Memory B cell (primary cell): ENCODE measurements at regions not wholly inside any gene's neighbourhood (a gene's known extent, or its start where the extent isn't known, plus 50 kb on each side); places are given as distances from the start of the nearest gene placed in this dataset.
"Not testable (repeated sequence)": the region's sequence is repeated elsewhere in the genome, so short reads cannot be mapped to it uniquely, and the experiment has no call there.

Experiments
- ATAC-seq: fragments of 150-1000 bp; cut with Tn5 transposase; 2 replicates; pipeline ENCODE4 v1.10.0; 2021; ENCODE audit warnings: low read depth, mild to moderate bottlenecking, moderate library complexity
- DNase-seq, 2 donors: peaks; one replicate each; pipeline ENCODE4 v3.0.0; 2022; ENCODE audit warnings: low spot score in 2 of 2
- H3K27ac Mint-ChIP-seq: one replicate; pipeline ENCODE4 v1.8.0; 2022; ENCODE audit warnings: mild to moderate bottlenecking, moderate library complexity, mixed read lengths
- H3K27me3 Mint-ChIP-seq: one replicate; pipeline ENCODE4 v1.8.0; 2022; ENCODE audit warnings: mixed read lengths
- H3K36me3 Mint-ChIP-seq: one replicate; pipeline ENCODE4 v1.8.0; 2022; ENCODE audit warnings: mild to moderate bottlenecking, mixed read lengths
- H3K4me1 Mint-ChIP-seq: one replicate; pipeline ENCODE4 v1.8.0; 2022; ENCODE audit warnings: mixed read lengths
- H3K4me3 Mint-ChIP-seq: one replicate; pipeline ENCODE4 v1.8.0; 2022; ENCODE audit warnings: mild to moderate bottlenecking, moderate library complexity, mixed read lengths
- H3K9me3 Mint-ChIP-seq: one replicate; pipeline ENCODE4 v1.8.0; 2022; ENCODE audit warnings: mixed read lengths

- ATAC-seq (no peak), DNase-seq (no peak)
- no peaks in the 10 kb centered on the region for H3K27me3 Mint-ChIP-seq
- H3K9me3 Mint-ChIP-seq: no peaks in the 10 kb centered on the region
- H3K36me3 Mint-ChIP-seq: no peaks in the 10 kb centered on the region
- H3K4me3 Mint-ChIP-seq: no peak overlapping the region
- no peak overlapping the region for H3K27ac Mint-ChIP-seq
- no peaks in the 10 kb centered on the region for H3K4me1 Mint-ChIP-seq
Measured at GRCh38 chr3:88809993-88810392, 297.4 kb upstream of the EPHA3 start.

GRCh38 chr3:88810455-88810854, 297.0 kb upstream of the EPHA3 start:
- H3K9me3 Mint-ChIP-seq: no peaks in the 10 kb centered on the region
- H3K27me3 Mint-ChIP-seq: no peaks in the 10 kb centered on the region
- no peak for DNase-seq
- no peaks in the 10 kb centered on the region for H3K4me1 Mint-ChIP-seq
- no peak overlapping the region for H3K27ac Mint-ChIP-seq
- no peak for ATAC-seq
- H3K36me3 Mint-ChIP-seq: no peaks in the 10 kb centered on the region
- H3K4me3 Mint-ChIP-seq: no peak overlapping the region

GRCh38 chr3:88811096-88811495, 296.3 kb upstream of the EPHA3 start:
- Mint-ChIP-seq H3K36me3 (no peaks in the 10 kb centered on the region), H3K27me3 (no peaks in the 10 kb centered on the region), H3K9me3 (no peaks in the 10 kb centered on the region), H3K4me1 (no peaks in the 10 kb centered on the region), H3K4me3 (no peak overlapping the region), H3K27ac (no peak overlapping the region)
- DNase-seq: no peak
- ATAC-seq: no peak

GRCh38 chr3:88812576-88812975, 294.8 kb upstream of the EPHA3 start:
- Mint-ChIP-seq H3K27ac (no peak overlapping the region), H3K4me1 (no peaks in the 10 kb centered on the region), H3K27me3 (no peaks in the 10 kb centered on the region), H3K4me3 (no peak overlapping the region), H3K36me3 (no peaks in the 10 kb centered on the region), H3K9me3 (no peaks in the 10 kb centered on the region)
- no peak for ATAC-seq
- no peak for DNase-seq

- Mint-ChIP-seq H3K9me3 (no peaks in the 10 kb centered on the region), H3K4me1 (no peaks in the 10 kb centered on the region), H3K36me3 (no peaks in the 10 kb centered on the region), H3K4me3 (no peak overlapping the region), H3K27me3 (no peaks in the 10 kb centered on the region), H3K27ac (no peak overlapping the region)
- no peak for ATAC-seq
- no peak for DNase-seq
Measured at GRCh38 chr3:88816445-88816844, 291.0 kb upstream of the EPHA3 start.

GRCh38 chr3:88824666-88825564, 282.5 kb upstream of the EPHA3 start:
- no peak for ATAC-seq
- DNase-seq: no peak
- no peaks in the 10 kb centered on the region for H3K36me3 Mint-ChIP-seq
- H3K4me3 Mint-ChIP-seq: no peak overlapping the region
- no peak overlapping the region for H3K27ac Mint-ChIP-seq
- no peaks in the 10 kb centered on the region for H3K4me1 Mint-ChIP-seq
- H3K9me3 Mint-ChIP-seq: no peaks in the 10 kb centered on the region
- H3K27me3 Mint-ChIP-seq: no peaks in the 10 kb centered on the region

- H3K4me1 Mint-ChIP-seq: no peaks in the 10 kb centered on the region
- no peaks in the 10 kb centered on the region for H3K27me3 Mint-ChIP-seq
- no peaks in the 10 kb centered on the region for H3K9me3 Mint-ChIP-seq
- DNase-seq (no peak), ATAC-seq (no peak)
- H3K36me3 Mint-ChIP-seq: no peaks in the 10 kb centered on the region
- no peak overlapping the region for H3K27ac Mint-ChIP-seq
- no peak overlapping the region for H3K4me3 Mint-ChIP-seq
Measured at GRCh38 chr3:88828466-88828865, 279.0 kb upstream of the EPHA3 start.

- Mint-ChIP-seq H3K27ac (no peak overlapping the region), H3K4me3 (no peak overlapping the region), H3K9me3 (no peaks in the 10 kb centered on the region), H3K36me3 (no peaks in the 10 kb centered on the region), H3K27me3 (no peaks in the 10 kb centered on the region), H3K4me1 (no peaks in the 10 kb centered on the region)
- ATAC-seq (no peak), DNase-seq (no peak)
Measured at GRCh38 chr3:88852606-88853005, 254.8 kb upstream of the EPHA3 start.

GRCh38 chr3:88863196-88863595, 244.2 kb upstream of the EPHA3 start:
- H3K4me1 Mint-ChIP-seq: no peaks in the 10 kb centered on the region
- DNase-seq (no peak), ATAC-seq (no peak)
- H3K27ac Mint-ChIP-seq: no peak overlapping the region
- no peaks in the 10 kb centered on the region for H3K36me3 Mint-ChIP-seq
- no peaks in the 10 kb centered on the region for H3K9me3 Mint-ChIP-seq
- H3K4me3 Mint-ChIP-seq: no peak overlapping the region
- H3K27me3 Mint-ChIP-seq: no peaks in the 10 kb centered on the region

GRCh38 chr3:88876724-88877123, 230.7 kb upstream of the EPHA3 start:
- DNase-seq: no peak
- Mint-ChIP-seq H3K27ac (no peak overlapping the region), H3K27me3 (no peaks in the 10 kb centered on the region), H3K36me3 (no peaks in the 10 kb centered on the region), H3K4me1 (no peaks in the 10 kb centered on the region), H3K4me3 (no peak overlapping the region), H3K9me3 (no peaks in the 10 kb centered on the region)
- ATAC-seq: no peak

GRCh38 chr3:88879905-88880304, 227.5 kb upstream of the EPHA3 start:
- no peak overlapping the region for H3K4me3 Mint-ChIP-seq
- no peaks in the 10 kb centered on the region for H3K4me1 Mint-ChIP-seq
- no peak overlapping the region for H3K27ac Mint-ChIP-seq
- ATAC-seq: no peak
- DNase-seq: no peak
- no peaks in the 10 kb centered on the region for H3K36me3 Mint-ChIP-seq
- H3K9me3 Mint-ChIP-seq: no peaks in the 10 kb centered on the region
- no peaks in the 10 kb centered on the region for H3K27me3 Mint-ChIP-seq

GRCh38 chr3:88882121-88882520, 225.3 kb upstream of the EPHA3 start:
- no peak overlapping the region for H3K27ac Mint-ChIP-seq
- DNase-seq: no peak
- H3K4me1 Mint-ChIP-seq: no peaks in the 10 kb centered on the region
- no peaks in the 10 kb centered on the region for H3K27me3 Mint-ChIP-seq
- H3K9me3 Mint-ChIP-seq: no peaks in the 10 kb centered on the region
- H3K4me3 Mint-ChIP-seq: no peak overlapping the region
- ATAC-seq: no peak
- no peaks in the 10 kb centered on the region for H3K36me3 Mint-ChIP-seq

- not testable (repeated sequence) for H3K27me3 Mint-ChIP-seq, H3K9me3 Mint-ChIP-seq, ATAC-seq, H3K27ac Mint-ChIP-seq, DNase-seq, H3K4me3 Mint-ChIP-seq, H3K4me1 Mint-ChIP-seq, H3K36me3 Mint-ChIP-seq
Measured at GRCh38 chr3:88886624-88887023, 220.8 kb upstream of the EPHA3 start.

GRCh38 chr3:88896026-88896425, 211.4 kb upstream of the EPHA3 start:
- no peak for DNase-seq
- Mint-ChIP-seq H3K36me3 (no peaks in the 10 kb centered on the region), H3K27me3 (no peaks in the 10 kb centered on the region), H3K4me1 (no peaks in the 10 kb centered on the region), H3K9me3 (peaks cover 2% of the 10 kb centered on the region), H3K4me3 (no peak overlapping the region), H3K27ac (no peak overlapping the region)
- ATAC-seq: no peak

GRCh38 chr3:88912294-88912877, 195.0 kb upstream of the EPHA3 start:
- Mint-ChIP-seq H3K9me3 (no peaks in the 10 kb centered on the region), H3K27me3 (no peaks in the 10 kb centered on the region), H3K4me1 (no peaks in the 10 kb centered on the region), H3K36me3 (no peaks in the 10 kb centered on the region), H3K4me3 (no peak overlapping the region), H3K27ac (no peak overlapping the region)
- ATAC-seq (no peak), DNase-seq (no peak)
